ENCODE measurements at regions not wholly inside any gene's neighbourhood (a gene's known extent, or its start where the extent isn't known, plus 50 kb on each side); places are given as distances from the start of the nearest gene placed in this dataset.

GRCh38 chr15:31247404-31247803 lies 79.2 kb upstream of the KLF13 start:
- no peak overlapping the region for H3K4me3 ChIP-seq (ENCODE audit: low read length)
- H3K36me3 ChIP-seq (ENCODE audit: insufficient read depth, low read length) = no peaks in the 10 kb centered on the region
- peaks cover 5% of the 10 kb centered on the region for H3K27me3 ChIP-seq (ENCODE audit: insufficient read depth, low read length)
- no peak overlapping the region for H2AFZ ChIP-seq (ENCODE audit: low read depth, low read length)
- no peaks in the 10 kb centered on the region for H3K9me3 ChIP-seq (ENCODE audit: low read length)
- H3K4me1 ChIP-seq (ENCODE audit: insufficient read depth, low read length) = no peaks in the 10 kb centered on the region

DNA sequence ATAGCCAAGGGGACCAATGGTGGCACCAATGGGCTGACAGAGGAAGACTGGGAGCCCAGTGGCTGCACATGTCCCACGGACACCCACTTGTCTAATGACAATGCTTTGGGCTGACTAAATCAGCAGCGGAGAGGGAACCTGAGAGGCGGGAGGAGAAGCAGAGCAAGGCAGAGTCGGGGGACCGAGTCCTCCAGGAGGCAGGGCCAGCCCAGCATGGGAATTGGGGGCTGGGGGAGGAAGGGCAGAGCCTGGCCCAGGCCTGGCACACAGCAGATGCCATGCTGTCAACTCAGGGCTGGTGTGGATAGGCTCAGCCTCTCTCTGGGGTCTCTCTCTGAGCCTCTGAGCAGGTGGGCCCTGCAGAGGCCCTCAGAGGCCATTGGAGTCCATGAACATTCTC lies 78.4 kb upstream of the KLF13 start:
- no peaks in the 10 kb centered on the region for H3K36me3 ChIP-seq (ENCODE audit: insufficient read depth, low read length)
- no peaks in the 10 kb centered on the region for H3K9me3 ChIP-seq (ENCODE audit: low read length)
- H3K4me3 ChIP-seq (ENCODE audit: low read length) = no peak overlapping the region
- no peak overlapping the region for H2AFZ ChIP-seq (ENCODE audit: low read depth, low read length)
- no peaks in the 10 kb centered on the region for H3K4me1 ChIP-seq (ENCODE audit: insufficient read depth, low read length)
- H3K27me3 ChIP-seq (ENCODE audit: insufficient read depth, low read length) = peaks cover 5% of the 10 kb centered on the region

- Histone ChIP-seq H3K4me3 (ENCODE audit: low read length) (no peak overlapping the region), H3K9me3 (ENCODE audit: low read length) (no peaks in the 10 kb centered on the region), H3K36me3 (ENCODE audit: insufficient read depth, low read length) (no peaks in the 10 kb centered on the region), H3K4me1 (ENCODE audit: insufficient read depth, low read length) (no peaks in the 10 kb centered on the region), H2AFZ (ENCODE audit: low read depth, low read length) (no peak overlapping the region), H3K27me3 (ENCODE audit: insufficient read depth, low read length) (peaks cover 5% of the 10 kb centered on the region)
Measured at GRCh38 chr15:31248951-31249350, 77.7 kb upstream of the KLF13 start.

DNA sequence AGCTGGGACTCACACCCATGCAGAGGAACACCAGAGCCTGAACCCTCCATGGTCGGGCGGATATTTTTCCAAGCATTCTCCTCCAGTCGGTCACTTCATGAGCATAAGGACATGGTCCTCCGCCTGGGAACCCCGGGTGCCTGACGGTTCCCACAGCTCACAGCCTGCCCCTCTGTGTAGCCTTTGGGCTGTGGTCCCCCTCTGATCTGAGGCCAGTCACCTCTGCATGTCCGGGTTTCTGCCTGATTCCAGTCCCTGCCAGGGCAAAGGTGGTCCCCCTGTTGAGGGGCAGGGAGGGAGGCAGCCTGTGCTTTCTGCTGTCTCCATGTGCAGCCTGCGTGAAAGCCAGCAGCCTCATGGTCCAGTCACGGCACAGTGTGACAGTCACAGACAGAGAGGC lies 76.6 kb upstream of the KLF13 start:
- H3K36me3 ChIP-seq (ENCODE audit: insufficient read depth, low read length) = no peaks in the 10 kb centered on the region
- no peaks in the 10 kb centered on the region for H3K4me1 ChIP-seq (ENCODE audit: insufficient read depth, low read length)
- H3K9me3 ChIP-seq (ENCODE audit: low read length) = peaks cover 2% of the 10 kb centered on the region
- H3K4me3 ChIP-seq (ENCODE audit: low read length) = no peak overlapping the region
- H2AFZ ChIP-seq (ENCODE audit: low read depth, low read length) = no peak overlapping the region
- H3K27me3 ChIP-seq (ENCODE audit: insufficient read depth, low read length) = peaks cover 5% of the 10 kb centered on the region

- Histone ChIP-seq H3K4me3 (ENCODE audit: low read length) (no peak overlapping the region), H3K36me3 (ENCODE audit: insufficient read depth, low read length) (no peaks in the 10 kb centered on the region), H2AFZ (ENCODE audit: low read depth, low read length) (no peak overlapping the region), H3K9me3 (ENCODE audit: low read length) (peaks cover 2% of the 10 kb centered on the region), H3K4me1 (ENCODE audit: insufficient read depth, low read length) (no peaks in the 10 kb centered on the region), H3K27me3 (ENCODE audit: insufficient read depth, low read length) (peaks cover 5% of the 10 kb centered on the region)
Measured at GRCh38 chr15:31251165-31251564, 75.5 kb upstream of the KLF13 start.

DNA sequence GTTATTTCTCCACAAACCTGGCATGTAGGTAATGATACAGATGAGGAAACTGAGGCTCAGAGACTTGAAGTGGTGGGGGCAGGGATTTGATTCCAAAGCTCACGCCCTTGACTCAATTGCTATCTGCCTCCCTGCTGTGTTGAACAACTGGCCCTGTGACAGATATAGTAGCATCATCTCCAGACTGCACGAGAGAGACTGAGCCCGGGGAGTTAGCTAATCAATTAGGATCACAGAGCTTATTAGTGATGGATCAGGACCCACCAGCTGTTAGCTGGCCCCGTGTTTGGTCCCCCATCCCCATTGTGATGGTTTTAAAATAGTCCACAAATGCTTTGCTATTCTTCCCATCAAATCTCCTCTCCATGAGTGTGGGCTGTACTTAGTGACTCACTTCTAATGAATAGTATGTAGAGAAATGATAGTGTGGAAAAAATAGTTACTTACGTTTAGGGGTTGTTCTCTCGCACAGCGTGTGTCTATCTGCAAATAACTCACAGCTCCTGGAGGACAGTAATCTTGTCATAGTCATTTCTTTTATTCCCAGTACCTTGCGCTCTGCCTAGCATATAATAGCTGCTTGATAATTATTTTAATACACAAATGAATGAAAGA lies 74.4 kb upstream of the KLF13 start:
- H3K9me3 ChIP-seq (ENCODE audit: low read length) = peaks cover 2% of the 10 kb centered on the region
- H3K4me3 ChIP-seq (ENCODE audit: low read length) = no peak overlapping the region
- H3K36me3 ChIP-seq (ENCODE audit: insufficient read depth, low read length) = no peaks in the 10 kb centered on the region
- no peaks in the 10 kb centered on the region for H3K4me1 ChIP-seq (ENCODE audit: insufficient read depth, low read length)
- H2AFZ ChIP-seq (ENCODE audit: low read depth, low read length) = no peak overlapping the region
- peaks cover 5% of the 10 kb centered on the region for H3K27me3 ChIP-seq (ENCODE audit: insufficient read depth, low read length)

GRCh38 chr15:31254431-31255175 lies 72.0 kb upstream of the KLF13 start:
- Histone ChIP-seq H3K9me3 (ENCODE audit: low read length) (peaks cover 2% of the 10 kb centered on the region), H3K4me3 (ENCODE audit: low read length) (no peak overlapping the region), H2AFZ (ENCODE audit: low read depth, low read length) (no peak overlapping the region), H3K36me3 (ENCODE audit: insufficient read depth, low read length) (no peaks in the 10 kb centered on the region), H3K27me3 (ENCODE audit: insufficient read depth, low read length) (peaks cover 5% of the 10 kb centered on the region), H3K4me1 (ENCODE audit: insufficient read depth, low read length) (no peaks in the 10 kb centered on the region)

GRCh38 chr15:31255176-31255510 lies 71.5 kb upstream of the KLF13 start:
- H3K36me3 ChIP-seq (ENCODE audit: insufficient read depth, low read length) = no peaks in the 10 kb centered on the region
- no peak overlapping the region for H3K4me3 ChIP-seq (ENCODE audit: low read length)
- peaks cover 2% of the 10 kb centered on the region for H3K9me3 ChIP-seq (ENCODE audit: low read length)
- H3K27me3 ChIP-seq (ENCODE audit: insufficient read depth, low read length) = peaks cover 5% of the 10 kb centered on the region
- no peak overlapping the region for H2AFZ ChIP-seq (ENCODE audit: low read depth, low read length)
- H3K4me1 ChIP-seq (ENCODE audit: insufficient read depth, low read length) = no peaks in the 10 kb centered on the region

DNA sequence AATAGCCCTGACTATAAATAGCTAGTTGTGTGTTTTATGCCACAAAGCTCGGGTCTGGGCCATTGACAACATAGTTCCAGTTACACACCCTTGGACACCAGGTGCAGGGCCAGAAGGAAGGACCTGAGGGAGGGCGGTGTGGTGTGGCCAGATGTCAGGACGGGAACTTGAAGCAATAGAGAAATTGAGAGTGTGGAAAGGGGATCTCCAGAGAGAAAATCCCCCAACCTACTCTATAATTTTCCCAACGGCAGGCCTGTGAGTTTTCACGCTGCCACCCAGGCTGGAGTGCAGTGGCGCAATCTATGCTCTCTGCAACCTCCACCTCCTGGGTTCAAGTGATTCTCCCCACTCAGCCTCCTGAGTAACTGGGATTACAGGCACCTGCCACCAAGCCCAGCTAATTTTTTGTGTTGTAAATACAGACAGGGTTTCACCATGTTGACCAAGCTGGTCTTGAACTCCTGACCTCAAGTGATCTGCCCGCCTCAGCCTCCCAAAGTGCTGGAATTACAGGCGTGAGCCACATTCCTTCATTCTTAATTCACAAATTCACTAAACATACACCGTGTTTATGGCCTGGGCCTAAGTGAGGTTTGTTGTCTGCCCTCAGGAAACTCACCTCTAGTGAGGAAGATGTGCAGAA lies 70.8 kb upstream of the KLF13 start:
- Histone ChIP-seq H3K9me3 (ENCODE audit: low read length) (peaks cover 2% of the 10 kb centered on the region), H3K4me3 (ENCODE audit: low read length) (no peak overlapping the region), H2AFZ (ENCODE audit: low read depth, low read length) (no peak overlapping the region), H3K27me3 (ENCODE audit: insufficient read depth, low read length) (peaks cover 5% of the 10 kb centered on the region), H3K36me3 (ENCODE audit: insufficient read depth, low read length) (no peaks in the 10 kb centered on the region), H3K4me1 (ENCODE audit: insufficient read depth, low read length) (no peaks in the 10 kb centered on the region)

DNA sequence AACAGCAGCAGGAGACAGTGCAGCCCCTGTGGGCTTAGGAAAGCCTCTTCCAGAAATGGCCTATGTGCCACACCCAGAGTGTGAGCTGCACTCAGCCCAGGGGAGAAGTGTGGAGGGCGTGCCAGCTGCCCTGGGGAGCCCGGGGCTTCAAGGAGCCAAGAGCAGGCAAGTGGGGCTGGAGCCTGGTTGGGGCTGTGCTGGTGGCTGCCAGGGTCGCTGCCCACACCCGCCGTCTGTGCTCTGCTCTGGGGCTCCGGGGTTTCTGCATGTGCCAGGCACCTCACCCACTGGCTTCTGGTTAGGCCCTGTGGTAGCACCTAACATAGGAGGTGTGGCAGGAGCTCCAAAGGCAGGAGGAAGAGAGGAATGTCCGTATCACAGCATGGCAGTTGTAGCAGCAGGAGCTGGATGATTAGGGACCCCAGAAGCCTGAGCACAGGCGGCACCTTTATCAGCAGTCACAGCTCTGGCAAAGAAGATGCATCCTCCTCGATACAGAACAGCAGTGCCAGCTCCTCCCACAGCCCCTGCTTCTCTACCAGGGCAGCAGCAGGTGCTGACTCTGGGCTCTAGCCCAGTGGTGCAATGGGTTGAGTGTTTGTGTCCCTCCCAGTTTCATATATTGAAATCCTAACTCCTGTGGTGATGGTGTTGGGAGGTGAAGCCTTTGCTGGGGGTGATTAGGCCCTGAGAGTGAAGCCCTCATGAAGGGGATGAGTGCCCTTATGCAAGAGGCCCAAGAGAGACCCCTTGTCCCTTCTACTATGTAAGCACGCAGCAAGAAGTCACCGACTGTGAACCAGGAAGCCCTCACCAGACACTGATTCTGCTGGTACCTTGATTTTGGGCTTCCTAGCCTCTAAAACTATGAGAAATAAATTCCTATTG lies 70.0 kb upstream of the KLF13 start:
- no peaks in the 10 kb centered on the region for H3K27me3 ChIP-seq (ENCODE audit: insufficient read depth, low read length)
- H3K4me3 ChIP-seq (ENCODE audit: low read length) = no peak overlapping the region

GRCh38 chr15:31257286-31257685 lies 69.3 kb upstream of the KLF13 start:
- H3K36me3 ChIP-seq (ENCODE audit: insufficient read depth, low read length) = no peaks in the 10 kb centered on the region
- H2AFZ ChIP-seq (ENCODE audit: low read depth, low read length) = no peak overlapping the region
- no peaks in the 10 kb centered on the region for H3K4me1 ChIP-seq (ENCODE audit: insufficient read depth, low read length)
- H3K27me3 ChIP-seq (ENCODE audit: insufficient read depth, low read length) = peaks cover 2% of the 10 kb centered on the region
- no peak overlapping the region for H3K4me3 ChIP-seq (ENCODE audit: low read length)
- H3K9me3 ChIP-seq (ENCODE audit: low read length) = peaks cover 2% of the 10 kb centered on the region

More for the DNA sequence above, 70.0 kb upstream of the KLF13 start:
- Histone ChIP-seq H3K9me3 (ENCODE audit: low read length) (peaks cover 2% of the 10 kb centered on the region), H3K4me1 (ENCODE audit: insufficient read depth, low read length) (no peaks in the 10 kb centered on the region), H3K36me3 (ENCODE audit: insufficient read depth, low read length) (no peaks in the 10 kb centered on the region), H2AFZ (ENCODE audit: low read depth, low read length) (no peak overlapping the region)

DNA sequence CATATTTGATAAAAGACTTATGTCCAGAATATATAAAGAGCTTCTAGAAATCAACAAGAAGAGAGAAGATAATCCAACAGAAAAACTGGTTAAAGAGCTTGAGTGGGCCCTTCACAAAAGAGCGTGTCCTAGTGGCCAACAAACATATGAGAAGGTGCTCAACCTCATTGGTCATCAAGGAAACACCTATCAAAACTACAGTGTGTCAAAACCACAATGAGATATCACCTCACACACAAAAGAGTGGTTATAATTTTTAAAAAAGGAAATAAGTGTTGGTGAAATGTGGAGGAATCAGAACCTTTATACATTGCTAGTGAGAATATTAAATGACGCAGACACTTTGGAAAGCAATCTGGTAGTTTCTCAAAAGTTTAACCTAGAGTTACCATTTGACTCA lies 68.4 kb upstream of the KLF13 start:
- Histone ChIP-seq H2AFZ (ENCODE audit: low read depth, low read length) (no peak overlapping the region), H3K36me3 (ENCODE audit: insufficient read depth, low read length) (no peaks in the 10 kb centered on the region), H3K4me3 (ENCODE audit: low read length) (no peak overlapping the region), H3K4me1 (ENCODE audit: insufficient read depth, low read length) (no peaks in the 10 kb centered on the region), H3K9me3 (ENCODE audit: low read length) (peaks cover 2% of the 10 kb centered on the region), H3K27me3 (ENCODE audit: insufficient read depth, low read length) (peaks cover 10% of the 10 kb centered on the region)
